GM06990 (cell line): ENCODE measurements at regions not wholly inside any gene's neighbourhood (a gene's known extent, or its start where the extent isn't known, plus 50 kb on each side); places are given as distances from the start of the nearest gene placed in this dataset.

Source experiments
- DNase-seq: peaks from one replicate; pipeline ENCODE4 v3.0.0-alpha.2; 2011; ENCODE audit not compliant: insufficient read length; ENCODE audit errors: extremely low read depth
- H3K27me3 ChIP-seq: replicated peaks from 2 replicates; pipeline ENCODE4 v1.6.0; 2011; ENCODE audit warnings: low read length; ENCODE audit not compliant: control insufficient read depth, insufficient read depth
- H3K36me3 ChIP-seq: 2 replicates; pipeline ENCODE4 v1.5.1; 2011; ENCODE audit warnings: low read length; ENCODE audit not compliant: control insufficient read depth, insufficient read depth
- H3K4me3 ChIP-seq: replicated peaks from 2 replicates; pipeline ENCODE4 v1.5.1; 2011; ENCODE audit warnings: low read depth, mild to moderate bottlenecking, control low read depth, low read length
- TF ChIP-seq, protein P1 (sequence below): IDR thresholded peaks from 2 replicates; pipeline ENCODE4 v1.5.1; 2011; ENCODE audit warnings: low read length, control low read depth, mild to moderate bottlenecking, inconsistent platforms; ENCODE audit not compliant: insufficient read depth, poor library complexity, severe bottlenecking

GRCh38 chr7:11923376-11923930 is 91.5 kb upstream of the THSD7A start:
- TF ChIP-seq, protein P1, sequence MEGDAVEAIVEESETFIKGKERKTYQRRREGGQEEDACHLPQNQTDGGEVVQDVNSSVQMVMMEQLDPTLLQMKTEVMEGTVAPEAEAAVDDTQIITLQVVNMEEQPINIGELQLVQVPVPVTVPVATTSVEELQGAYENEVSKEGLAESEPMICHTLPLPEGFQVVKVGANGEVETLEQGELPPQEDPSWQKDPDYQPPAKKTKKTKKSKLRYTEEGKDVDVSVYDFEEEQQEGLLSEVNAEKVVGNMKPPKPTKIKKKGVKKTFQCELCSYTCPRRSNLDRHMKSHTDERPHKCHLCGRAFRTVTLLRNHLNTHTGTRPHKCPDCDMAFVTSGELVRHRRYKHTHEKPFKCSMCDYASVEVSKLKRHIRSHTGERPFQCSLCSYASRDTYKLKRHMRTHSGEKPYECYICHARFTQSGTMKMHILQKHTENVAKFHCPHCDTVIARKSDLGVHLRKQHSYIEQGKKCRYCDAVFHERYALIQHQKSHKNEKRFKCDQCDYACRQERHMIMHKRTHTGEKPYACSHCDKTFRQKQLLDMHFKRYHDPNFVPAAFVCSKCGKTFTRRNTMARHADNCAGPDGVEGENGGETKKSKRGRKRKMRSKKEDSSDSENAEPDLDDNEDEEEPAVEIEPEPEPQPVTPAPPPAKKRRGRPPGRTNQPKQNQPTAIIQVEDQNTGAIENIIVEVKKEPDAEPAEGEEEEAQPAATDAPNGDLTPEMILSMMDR = no peak
- H3K4me3 ChIP-seq = no peak overlapping the region
- no peaks in the 10 kb centered on the region for H3K27me3 ChIP-seq
- no peak for DNase-seq
- H3K36me3 ChIP-seq = no peaks in the 10 kb centered on the region

GRCh38 chr7:11931307-11931706 is 99.3 kb upstream of the THSD7A start:
- no peaks in the 10 kb centered on the region for H3K36me3 ChIP-seq
- TF ChIP-seq, protein P1 = no peak

DNA sequence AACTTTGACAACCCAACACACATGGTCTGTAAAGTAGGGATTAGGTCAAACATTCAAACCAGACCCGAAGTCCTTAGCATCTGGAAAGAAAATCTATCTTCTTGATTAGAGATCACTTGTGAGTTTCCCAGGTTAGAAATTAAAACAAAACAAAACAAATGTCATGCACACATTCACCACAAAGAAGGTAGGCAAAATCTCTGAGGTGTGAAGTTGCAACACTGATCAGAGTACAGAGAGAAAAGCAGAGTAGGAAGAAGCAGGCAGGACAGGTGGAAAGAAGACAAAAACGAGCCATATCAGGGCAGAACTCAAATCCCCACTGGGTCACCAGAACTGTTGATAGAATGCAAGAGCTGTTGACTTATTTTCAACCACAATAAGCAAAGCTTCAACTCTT is 102.8 kb upstream of the THSD7A start:
- TF ChIP-seq, protein P1 = no peak
- no peak overlapping the region for H3K4me3 ChIP-seq

More at GRCh38 chr7:11931307-11931706, 99.3 kb upstream of the THSD7A start:
- Histone ChIP-seq H3K27me3 (no peaks in the 10 kb centered on the region), H3K4me3 (no peak overlapping the region)
- DNase-seq = no peak

DNA sequence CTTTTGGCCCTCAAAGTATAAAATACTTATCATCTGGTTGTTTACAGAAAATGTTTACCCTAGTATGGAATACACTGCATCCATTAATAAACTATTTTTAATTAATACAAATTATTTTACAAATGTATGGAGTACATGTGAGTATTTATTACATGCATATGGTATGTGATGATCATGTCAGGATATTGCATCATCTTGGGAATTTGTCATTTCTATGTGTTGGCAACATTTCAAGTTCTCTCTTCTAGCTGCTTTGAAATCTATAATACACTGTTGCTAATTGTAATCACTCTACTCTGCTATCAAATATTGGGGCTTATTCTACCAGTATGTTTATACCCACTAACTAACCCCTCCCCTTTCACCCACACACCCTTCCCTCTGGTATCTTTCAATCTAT is 103.9 kb upstream of the THSD7A start:
- TF ChIP-seq, protein P1 = no peak
- Histone ChIP-seq H3K27me3 (no peaks in the 10 kb centered on the region), H3K4me3 (no peak overlapping the region), H3K36me3 (no peaks in the 10 kb centered on the region)
- DNase-seq = no peak

More for the DNA sequence above, 102.8 kb upstream of the THSD7A start:
- Histone ChIP-seq H3K36me3 (no peaks in the 10 kb centered on the region), H3K27me3 (no peaks in the 10 kb centered on the region)
- no peak for DNase-seq

DNA sequence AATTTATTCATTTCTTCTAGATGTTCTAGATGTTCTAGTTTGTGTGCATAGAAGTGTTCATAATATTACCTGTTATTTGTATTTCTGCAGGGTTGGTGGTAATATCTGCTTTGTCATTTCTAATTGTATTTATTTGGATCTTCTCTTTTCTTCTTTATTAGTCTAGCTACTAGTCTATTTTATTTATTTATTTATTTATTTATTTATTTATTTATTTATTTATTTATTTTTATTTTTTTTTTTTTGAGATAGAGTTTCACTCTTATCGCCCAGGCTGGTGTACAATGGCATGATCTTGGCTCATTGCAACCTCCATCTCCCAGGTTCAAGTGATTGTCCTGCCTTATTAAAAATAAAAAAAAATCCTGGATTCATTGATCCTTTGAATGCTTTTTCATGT is 114.8 kb upstream of the THSD7A start:
- Histone ChIP-seq H3K36me3 (no peaks in the 10 kb centered on the region), H3K27me3 (no peaks in the 10 kb centered on the region), H3K4me3 (no peak overlapping the region)
- DNase-seq = no peak
- TF ChIP-seq, protein P1 = no peak

DNA sequence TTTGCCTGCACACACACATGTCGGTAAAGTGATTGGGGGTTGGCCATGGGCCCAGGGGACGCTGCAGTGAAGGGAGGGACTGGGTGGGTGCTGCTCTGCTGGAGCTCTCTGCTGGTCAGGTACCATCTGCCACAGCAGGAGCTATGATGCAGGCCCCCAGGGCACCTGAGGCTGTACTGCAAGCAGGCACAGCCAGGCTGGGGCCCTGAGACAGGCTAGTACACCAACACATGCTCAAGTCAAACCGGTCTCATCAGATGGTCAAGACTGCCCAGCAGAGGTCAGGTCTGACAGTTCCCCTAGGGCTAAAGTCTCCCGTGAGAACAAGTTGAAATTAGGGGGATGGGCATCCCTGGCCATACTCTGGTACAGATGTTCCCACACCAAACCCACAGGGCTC is 118.3 kb upstream of the THSD7A start:
- Histone ChIP-seq H3K4me3 (no peak overlapping the region), H3K27me3 (no peaks in the 10 kb centered on the region)

More for the DNA sequence above, 118.3 kb upstream of the THSD7A start:
- TF ChIP-seq, protein P1 = no peak
- no peaks in the 10 kb centered on the region for H3K36me3 ChIP-seq
- DNase-seq = no peak
